A673 (cell line): ENCODE measurements at regions not wholly inside any gene's neighbourhood (a gene's known extent, or its start where the extent isn't known, plus 50 kb on each side); places are given as distances from the start of the nearest gene placed in this dataset.

Experiments used
- BruUV-seq: library from RNA; stranded (reverse); fragments of 400-500 nt; replicated peaks from 2 replicates; lab custom pipeline; 2021; lab: Mats Ljungman, UMichigan
- CTCF ChIA-PET: fragments of 300-600 bp; sonication (Branson Sonifier 250); formaldehyde crosslinking; loops from one replicate; lab custom pipeline; 2022; ENCODE audit warnings: antibody characterized with exemption; lab: Charles Lee
- POLR2A ChIA-PET: fragments of 300-600 bp; sonication (Branson Sonifier 250); formaldehyde crosslinking; loops from one replicate; lab custom pipeline; 2022; ENCODE audit warnings: antibody characterized with exemption; ENCODE audit not compliant: low non-redundant PET; lab: Charles Lee
- DNase-seq: peaks from one replicate; pipeline ENCODE4 v3.0.0-alpha.2; 2015; ENCODE audit warnings: low spot score
- H3K27ac ChIP-seq: fragments of 200-600 bp; sonication (generic); 2 replicates; pipeline ENCODE4 v1.5.1; 2016; ENCODE audit warnings: mixed run types, low read depth, mild to moderate bottlenecking, mixed read lengths, antibody characterized with exemption, low read length; ENCODE audit not compliant: poor library complexity, severe bottlenecking
- H3K27me3 ChIP-seq: fragments of 200-600 bp; sonication (generic); replicated peaks from 2 replicates; pipeline ENCODE4 v1.6.1; 2017; ENCODE audit warnings: mixed run types, low read depth, mild to moderate bottlenecking, mixed read lengths, antibody characterized with exemption, low read length; ENCODE audit not compliant: insufficient read depth, poor library complexity
- H3K36me3 ChIP-seq: fragments of 200-600 bp; sonication (generic); 2 replicates; pipeline ENCODE4 v1.6.1; 2016; ENCODE audit warnings: mixed run types, mild to moderate bottlenecking, mixed read lengths, antibody characterized with exemption, low read length; ENCODE audit not compliant: insufficient read depth, poor library complexity, severe bottlenecking
- H3K4me1 ChIP-seq: fragments of 200-600 bp; sonication (generic); 2 replicates; pipeline ENCODE4 v1.6.1; 2017; ENCODE audit warnings: mixed run types, mild to moderate bottlenecking, mixed read lengths, antibody characterized with exemption, low read length; ENCODE audit not compliant: insufficient read depth, poor library complexity, severe bottlenecking
- H3K4me3 ChIP-seq: fragments of 200-600 bp; sonication (generic); 2 replicates; pipeline ENCODE4 v1.5.1; 2016; ENCODE audit warnings: low read depth, mixed run types, mild to moderate bottlenecking, mixed read lengths, low read length; ENCODE audit not compliant: poor library complexity, severe bottlenecking
- H3K9me3 ChIP-seq: fragments of 200-600 bp; sonication (generic); 2 replicates; pipeline ENCODE4 v1.6.1; 2016; ENCODE audit warnings: mixed run types, low read depth, mild to moderate bottlenecking, mixed read lengths, antibody characterized with exemption, low read length; ENCODE audit not compliant: poor library complexity, severe bottlenecking
- CTCF ChIP-seq: fragments of 300-800, 200-600 bp; sonication (generic); conservative IDR thresholded peaks from 2 replicates; pipeline ENCODE4 v1.5.1; 2017; ENCODE audit warnings: low read depth, mild to moderate bottlenecking, antibody characterized with exemption, low read length, moderate library complexity, mixed read lengths
- EZH2 ChIP-seq: fragments of 200-600 bp; sonication (generic); IDR thresholded peaks from 2 replicates; pipeline ENCODE4 v1.6.1; 2017; ENCODE audit warnings: borderline replicate concordance, low read depth, mild to moderate bottlenecking, mixed read lengths, antibody characterized with exemption, low read length; ENCODE audit not compliant: poor library complexity, severe bottlenecking
- intact Hi-C: fragments of 100-400 bp; cut with micrococcal nuclease; formaldehyde crosslinking; loops from one replicate; pipeline ENCODE4 v1.10.0; 2022; ENCODE audit not compliant: unreplicated experiment

- no peaks in the 10 kb centered on the region for H3K27me3 ChIP-seq
- no peak for TF ChIP-seq CTCF
- TF ChIP-seq EZH2: no peak
- no TSS peak for BruUV-seq
- intact Hi-C loops: no loop called here
- H3K9me3 ChIP-seq: no peaks in the 10 kb centered on the region
- H3K4me3 ChIP-seq: no peak overlapping the region
- no peaks in the 10 kb centered on the region for H3K36me3 ChIP-seq
- H3K27ac ChIP-seq: no peak overlapping the region
- no peaks in the 10 kb centered on the region for H3K4me1 ChIP-seq
- no peak for DNase-seq
- CTCF ChIA-PET: no interaction called here
- POLR2A ChIA-PET: no interaction called here
Observed at GRCh38 chr3:31116651-31117050, 222.2 kb upstream of the GADL1 start.

GRCh38 chr3:31117854-31118253 lies 223.4 kb upstream of the GADL1 start:
- Histone ChIP-seq H3K9me3 (no peaks in the 10 kb centered on the region), H3K4me3 (no peak overlapping the region), H3K4me1 (no peaks in the 10 kb centered on the region), H3K27ac (no peak overlapping the region), H3K27me3 (no peaks in the 10 kb centered on the region), H3K36me3 (no peaks in the 10 kb centered on the region)
- no peak for TF ChIP-seq CTCF
- no peak for TF ChIP-seq EZH2
- DNase-seq: no peak
- no TSS peak for BruUV-seq
- CTCF ChIA-PET: no interaction called here
- intact Hi-C loops: no loop called here
- POLR2A ChIA-PET: no interaction called here

- DNase-seq: no peak
- Histone ChIP-seq H3K4me1 (peaks cover 14% of the 10 kb centered on the region), H3K27me3 (no peaks in the 10 kb centered on the region), H3K4me3 (no peak overlapping the region), H3K36me3 (no peaks in the 10 kb centered on the region), H3K27ac (no peak overlapping the region), H3K9me3 (no peaks in the 10 kb centered on the region)
- no peak for TF ChIP-seq EZH2
- TF ChIP-seq CTCF: no peak
- ChIA-PET CTCF (no interaction called here), POLR2A (no interaction called here)
- BruUV-seq: no TSS peak
- intact Hi-C loops: no loop called here
Observed at GRCh38 chr3:31124373-31124772, 229.9 kb upstream of the GADL1 start.
